Adrenal gland (tissue), 9 donors: ENCODE measurements at regions not wholly inside any gene's neighbourhood (a gene's known extent, or its start where the extent isn't known, plus 50 kb on each side); places are given as distances from the start of the nearest gene placed in this dataset.
"Not testable (repeated sequence)": the region's sequence is repeated elsewhere in the genome, so short reads cannot be mapped to it uniquely, and the experiment has no call there.

Source experiments
- DNase-seq, 7 donors: peaks; one replicate each; pipeline ENCODE4 v3.0.0-alpha.2; 2019 to 2020
- H3K27ac ChIP-seq, 5 donors: fragments of 200-600 bp; sonication (generic) in 4 of 5; 1 replicate in 3 of 5; 2 replicates in 2 of 5; pipeline versions ENCODE4 v1.5.1 to v1.8.0; 2016 to 2020; ENCODE audit warnings: mild to moderate bottlenecking in 1 of 5
- H3K27me3 ChIP-seq: fragments of 200-600 bp; 2 replicates; pipeline ENCODE4 v1.8.0; 2021
- H3K36me3 ChIP-seq, 2 donors: fragments of 200-600 bp; replicated peaks in 1 of 2; 1 replicate in 1 of 2; 2 replicates in 1 of 2; pipeline versions ENCODE4 v1.5.1 to v1.8.0; 2018 to 2022
- H3K4me1 ChIP-seq, 2 donors: fragments of 200-600 bp; replicated peaks in 1 of 2; 1 replicate in 1 of 2; 2 replicates in 1 of 2; pipeline versions ENCODE4 v1.5.1 to v1.8.0; 2018 to 2021
- H3K4me3 ChIP-seq, 4 donors: fragments of 200-600 bp; sonication (generic) in 3 of 4; one replicate each; pipeline ENCODE4 v1.5.1; 2016 to 2018
- H3K9me3 ChIP-seq, 3 donors: fragments of 200-600 bp; sonication (generic) in 1 of 3; replicated peaks in 1 of 3; 1 replicate in 2 of 3; 2 replicates in 1 of 3; pipeline versions ENCODE4 v1.5.1 to v1.8.0; 2016 to 2021
- POLR2A ChIP-seq, 2 donors: fragments of 450-650 bp; IDR thresholded peaks; one replicate each; pipeline ENCODE4 v1.6.1; 2017; ENCODE audit warnings: antibody characterized with exemption in 2 of 2, mild to moderate bottlenecking in 2 of 2, moderate library complexity in 1 of 2
- WGBS, 4 donors: extraction: QIAGEN DNeasy Blood & Tissue Kit in 2 of 4; methylation state at CpG; one replicate each; pipeline versions ENCODE4 v1.1.5 to v1.1.7; 2013 to 2017; 5-methylcytosine and 5-hydroxymethylcytosine counted together
- intact Hi-C, 2 donors: fragments of 100-400 bp; cut with DNase I; formaldehyde crosslinking; loops; one replicate each; pipeline versions ENCODE4 v1.14.1 to v1.15.0; 2022 to 2023
- TF ChIP-seq, protein P1 (sequence below), 6 experiments: fragments of 450-650 bp in 4 of 6; fragments of 200-600 bp in 2 of 6; sonication (generic) in 1 of 6; IDR thresholded peaks; 1 replicate in 5 of 6; 2 replicates in 1 of 6; pipeline versions ENCODE4 v1.5.1 to v1.8.0; 2016 to 2021; ENCODE audit warnings: antibody characterized with exemption in 6 of 6, mild to moderate bottlenecking in 2 of 6, moderate library complexity in 1 of 6
- donor health status: healthy with polysubstance abuse.
- donor health status: Bipolar disorder and iron deficiency.
- donor health status: DM: yes; HTN: yes; CAD: no.
- donor health status: DM: no; HTN: no; CAD: no.
- donor health status: DM: no; HTN: no; CAD: no.

DNA sequence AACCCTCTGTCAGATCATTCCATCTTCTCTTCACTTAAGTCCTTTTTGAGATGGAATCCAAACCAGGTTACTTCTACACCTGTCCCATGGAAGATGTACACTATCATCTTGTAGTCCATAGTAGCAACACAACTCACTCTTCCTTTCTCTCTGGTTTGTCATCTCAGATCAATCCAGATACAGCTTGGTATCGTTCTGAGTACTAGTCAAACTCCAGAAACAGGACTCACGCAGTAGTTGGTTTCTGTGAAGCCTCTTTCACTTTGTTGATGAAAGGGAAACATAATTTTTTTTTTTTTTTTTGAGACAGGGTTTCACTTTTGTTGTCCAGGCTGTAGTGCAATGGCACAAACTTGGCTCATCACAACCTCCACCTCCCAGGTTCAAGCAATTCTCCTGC, 484.0 kb downstream of the PRDM9 start:
- Histone ChIP-seq H3K27ac (no peak overlapping the region), H3K4me3 (no peak overlapping the region), H3K36me3 (no peaks in the 10 kb centered on the region), H3K27me3 (no peaks in the 10 kb centered on the region), H3K4me1 (no peaks in the 10 kb centered on the region), H3K9me3 (no peaks in the 10 kb centered on the region)
- no peak for DNase-seq
- intact Hi-C loops = no loop called here
- no peak for TF ChIP-seq POLR2A (IDR thresholded peaks at IDR 0.05)
- TF ChIP-seq, protein P1, sequence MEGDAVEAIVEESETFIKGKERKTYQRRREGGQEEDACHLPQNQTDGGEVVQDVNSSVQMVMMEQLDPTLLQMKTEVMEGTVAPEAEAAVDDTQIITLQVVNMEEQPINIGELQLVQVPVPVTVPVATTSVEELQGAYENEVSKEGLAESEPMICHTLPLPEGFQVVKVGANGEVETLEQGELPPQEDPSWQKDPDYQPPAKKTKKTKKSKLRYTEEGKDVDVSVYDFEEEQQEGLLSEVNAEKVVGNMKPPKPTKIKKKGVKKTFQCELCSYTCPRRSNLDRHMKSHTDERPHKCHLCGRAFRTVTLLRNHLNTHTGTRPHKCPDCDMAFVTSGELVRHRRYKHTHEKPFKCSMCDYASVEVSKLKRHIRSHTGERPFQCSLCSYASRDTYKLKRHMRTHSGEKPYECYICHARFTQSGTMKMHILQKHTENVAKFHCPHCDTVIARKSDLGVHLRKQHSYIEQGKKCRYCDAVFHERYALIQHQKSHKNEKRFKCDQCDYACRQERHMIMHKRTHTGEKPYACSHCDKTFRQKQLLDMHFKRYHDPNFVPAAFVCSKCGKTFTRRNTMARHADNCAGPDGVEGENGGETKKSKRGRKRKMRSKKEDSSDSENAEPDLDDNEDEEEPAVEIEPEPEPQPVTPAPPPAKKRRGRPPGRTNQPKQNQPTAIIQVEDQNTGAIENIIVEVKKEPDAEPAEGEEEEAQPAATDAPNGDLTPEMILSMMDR (IDR thresholded peaks at IDR 0.05) = no peak
- 71 to 87% (median 82%) methylated on average over 2 of the region's 2 CpGs for WGBS, 4 donors

GRCh38 chr5:23994581-23995370, 487.4 kb downstream of the PRDM9 start:
- DNase-seq = no peak
- Histone ChIP-seq H3K4me1 (no peaks in the 10 kb centered on the region), H3K36me3 (no peaks in the 10 kb centered on the region), H3K4me3 (no peak overlapping the region), H3K27ac (no peak overlapping the region), H3K27me3 (no peaks in the 10 kb centered on the region), H3K9me3 (no peaks in the 10 kb centered on the region)
- intact Hi-C loops = no loop called here
- no peak for TF ChIP-seq POLR2A (IDR thresholded peaks at IDR 0.05)
- TF ChIP-seq, protein P1 (IDR thresholded peaks at IDR 0.05) = no peak
- WGBS, 4 donors = 74 to 84% (median 81%) methylated on average over 4 of the region's 4 CpGs

DNA sequence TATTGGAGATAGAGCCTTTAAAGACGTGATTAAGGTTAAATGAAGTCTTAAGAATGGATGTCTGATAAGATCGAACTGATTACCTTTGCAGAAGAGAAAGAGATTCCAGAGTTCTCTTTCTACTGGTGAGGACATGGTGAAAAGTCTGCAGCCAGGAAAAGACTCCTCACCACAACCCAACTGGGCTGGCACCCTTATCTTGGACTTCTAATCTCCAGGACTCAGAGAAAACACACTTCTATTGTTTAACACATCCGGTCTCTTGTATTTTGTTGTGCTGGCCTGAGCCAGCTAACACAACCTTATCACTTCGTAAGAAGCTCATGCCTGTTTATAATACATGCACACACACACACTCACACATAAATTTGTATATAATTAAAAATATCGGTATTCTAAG, 489.1 kb downstream of the PRDM9 start:
- no peak for DNase-seq
- Histone ChIP-seq H3K27ac (no peak overlapping the region), H3K36me3 (no peaks in the 10 kb centered on the region), H3K4me3 (no peak overlapping the region), H3K27me3 (no peaks in the 10 kb centered on the region), H3K9me3 (no peaks in the 10 kb centered on the region), H3K4me1 (no peaks in the 10 kb centered on the region)
- intact Hi-C loops = no loop called here
- 49 to 67% (median 54%) methylated on average over 5 of the region's 5 CpGs for WGBS, 4 donors
- TF ChIP-seq, protein P1 (IDR thresholded peaks at IDR 0.05) = no peak

DNA sequence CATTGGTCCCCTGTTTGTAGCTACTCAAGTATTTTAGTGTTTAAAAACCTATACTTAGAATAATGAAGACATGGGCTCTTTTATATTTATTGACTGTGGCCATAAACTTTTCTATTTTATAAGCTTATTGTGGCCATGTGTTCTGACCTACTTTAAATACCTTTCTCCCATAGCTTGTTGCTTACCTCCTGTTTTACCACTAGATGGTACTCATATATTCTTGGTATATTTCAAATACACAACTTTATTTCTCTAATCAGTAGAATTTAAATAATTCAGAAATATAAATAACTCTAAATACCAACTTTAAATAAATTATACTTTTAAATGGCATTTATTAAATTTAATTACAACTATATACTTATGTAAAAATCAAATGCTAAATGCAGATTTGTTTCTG, 498.0 kb downstream of the PRDM9 start:
- H3K9me3 ChIP-seq = no peaks in the 10 kb centered on the region
- no peaks in the 10 kb centered on the region for H3K4me1 ChIP-seq
- H3K4me3 ChIP-seq = no peak overlapping the region
- no peak overlapping the region for H3K27ac ChIP-seq
- no peak for TF ChIP-seq POLR2A (IDR thresholded peaks at IDR 0.05)
- TF ChIP-seq, protein P1 (IDR thresholded peaks at IDR 0.05) = peak in 1 of 6 experiments; percentile 8
- H3K27me3 ChIP-seq = no peaks in the 10 kb centered on the region
- intact Hi-C loops = no loop called here
- no peak for DNase-seq
- H3K36me3 ChIP-seq = no peaks in the 10 kb centered on the region

GRCh38 chr5:24017710-24018109, 510.3 kb downstream of the PRDM9 start:
- H3K9me3 ChIP-seq, H3K4me1 ChIP-seq, DNase-seq, intact Hi-C loops, H3K36me3 ChIP-seq, H3K27me3 ChIP-seq, H3K4me3 ChIP-seq, H3K27ac ChIP-seq: not testable (repeated sequence)
- WGBS, 4 donors = 75 to 93% (median 87%) methylated on average over 10 of the region's 10 CpGs
